ENCODE measurements at regions not wholly inside any gene's neighbourhood (a gene's known extent, or its start where the extent isn't known, plus 50 kb on each side); places are given as distances from the start of the nearest gene placed in this dataset.

DNA sequence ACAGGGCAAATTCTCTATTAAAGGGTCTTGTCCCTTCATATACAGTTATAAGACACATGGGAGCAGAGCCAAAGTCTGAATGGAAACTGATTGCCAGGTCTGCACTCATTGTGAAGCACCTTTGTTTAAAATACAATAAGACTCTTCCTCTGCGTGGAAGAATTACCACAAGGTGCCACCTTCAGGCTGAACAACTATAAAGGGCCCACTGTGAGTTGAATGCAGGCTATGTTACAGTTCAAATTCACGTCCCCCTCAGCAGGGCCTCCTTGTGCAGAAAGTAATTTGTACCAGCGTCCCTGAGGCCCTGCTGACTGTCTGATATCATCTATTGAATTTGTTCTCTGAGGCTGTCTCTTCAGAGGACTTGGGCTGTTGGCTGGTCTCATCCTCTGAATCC is 225.8 kb upstream of the TEX13C start:
- TF ChIP-seq CTCF (IDR thresholded peaks at IDR 0.05), result no peak
- no peak for TF ChIP-seq POLR2A (IDR thresholded peaks at IDR 0.05)

Data from stomach (tissue), 4 donors.